ENCODE measurements at regions not wholly inside any gene's neighbourhood (a gene's known extent, or its start where the extent isn't known, plus 50 kb on each side); places are given as distances from the start of the nearest gene placed in this dataset.
"Not testable (repeated sequence)": the region's sequence is repeated elsewhere in the genome, so short reads cannot be mapped to it uniquely, and the experiment has no call there.

DNA sequence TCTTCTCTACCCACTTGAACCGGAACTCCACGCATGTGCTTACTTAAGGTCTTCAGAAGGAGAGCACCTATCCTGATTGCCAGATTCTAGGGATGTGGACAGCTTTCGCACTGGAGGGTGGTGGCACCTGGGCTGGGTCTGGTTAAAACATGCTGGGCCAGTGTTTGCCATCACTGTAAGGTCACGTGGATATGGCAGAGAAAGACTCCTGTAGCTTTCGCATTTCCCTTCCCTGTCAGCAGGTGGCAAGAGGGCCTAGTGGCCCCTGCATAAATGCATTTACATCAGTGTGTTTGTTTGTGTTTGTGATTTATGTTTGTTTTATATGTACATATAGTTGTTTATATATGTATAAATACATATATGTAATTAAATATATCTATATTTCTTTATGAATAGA, 192.5 kb downstream of the ANKRD36 start:
- TF ChIP-seq, protein P1, sequence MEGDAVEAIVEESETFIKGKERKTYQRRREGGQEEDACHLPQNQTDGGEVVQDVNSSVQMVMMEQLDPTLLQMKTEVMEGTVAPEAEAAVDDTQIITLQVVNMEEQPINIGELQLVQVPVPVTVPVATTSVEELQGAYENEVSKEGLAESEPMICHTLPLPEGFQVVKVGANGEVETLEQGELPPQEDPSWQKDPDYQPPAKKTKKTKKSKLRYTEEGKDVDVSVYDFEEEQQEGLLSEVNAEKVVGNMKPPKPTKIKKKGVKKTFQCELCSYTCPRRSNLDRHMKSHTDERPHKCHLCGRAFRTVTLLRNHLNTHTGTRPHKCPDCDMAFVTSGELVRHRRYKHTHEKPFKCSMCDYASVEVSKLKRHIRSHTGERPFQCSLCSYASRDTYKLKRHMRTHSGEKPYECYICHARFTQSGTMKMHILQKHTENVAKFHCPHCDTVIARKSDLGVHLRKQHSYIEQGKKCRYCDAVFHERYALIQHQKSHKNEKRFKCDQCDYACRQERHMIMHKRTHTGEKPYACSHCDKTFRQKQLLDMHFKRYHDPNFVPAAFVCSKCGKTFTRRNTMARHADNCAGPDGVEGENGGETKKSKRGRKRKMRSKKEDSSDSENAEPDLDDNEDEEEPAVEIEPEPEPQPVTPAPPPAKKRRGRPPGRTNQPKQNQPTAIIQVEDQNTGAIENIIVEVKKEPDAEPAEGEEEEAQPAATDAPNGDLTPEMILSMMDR (conservative IDR thresholded peaks at IDR 0.05): not testable (repeated sequence)
- not testable (repeated sequence) for TF ChIP-seq EZH2 (IDR thresholded peaks at IDR 0.05; ENCODE audit: low read depth)
